SK-N-DZ (cell line): ENCODE measurements at regions not wholly inside any gene's neighbourhood (a gene's known extent, or its start where the extent isn't known, plus 50 kb on each side); places are given as distances from the start of the nearest gene placed in this dataset.
"Not testable (repeated sequence)": the region's sequence is repeated elsewhere in the genome, so short reads cannot be mapped to it uniquely, and the experiment has no call there.

Experiments
- DNase-seq: peaks from one replicate; pipeline ENCODE4 v3.0.0-alpha.2; 2015; ENCODE audit warnings: low spot score

GRCh38 chr2:87075054-87075790 lies 53.6 kb upstream of the PLGLB1 start:
- DNase-seq, result not testable (repeated sequence)

DNA sequence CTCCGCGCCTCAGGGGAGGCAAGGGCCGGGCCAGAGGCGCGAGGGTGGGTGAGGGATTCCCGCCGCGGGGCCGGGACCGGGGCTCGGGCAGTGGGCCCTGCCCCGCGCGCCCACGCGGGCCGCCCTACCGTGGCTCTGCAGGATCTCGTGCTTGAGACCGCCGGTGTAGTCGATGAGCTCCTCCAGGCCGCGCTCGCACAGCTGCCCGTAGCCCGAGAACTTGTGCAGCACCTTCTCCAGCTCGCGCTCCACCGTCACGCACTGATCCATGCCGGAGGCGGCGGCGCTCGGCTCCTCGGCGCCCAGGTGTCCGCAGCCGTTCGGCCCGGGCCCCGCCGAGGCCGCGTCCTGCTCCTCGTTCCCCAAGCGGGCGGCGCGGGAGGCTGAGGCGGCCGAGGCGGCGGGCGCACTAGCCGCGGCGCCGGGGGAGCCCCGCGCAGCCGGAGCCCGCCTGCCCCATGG lies 54.2 kb upstream of the PLGLB1 start:
- DNase-seq, result peak; percentile 18

GRCh38 chr2:87076253-87077123 lies 54.8 kb upstream of the PLGLB1 start:
- DNase-seq, result peak; percentile 87

- DNase-seq, result not testable (repeated sequence)
Measured at GRCh38 chr2:87077124-87077446, 55.4 kb upstream of the PLGLB1 start.

GRCh38 chr2:87081727-87082126 lies 60.1 kb upstream of the PLGLB1 start:
- DNase-seq, result not testable (repeated sequence)

DNA sequence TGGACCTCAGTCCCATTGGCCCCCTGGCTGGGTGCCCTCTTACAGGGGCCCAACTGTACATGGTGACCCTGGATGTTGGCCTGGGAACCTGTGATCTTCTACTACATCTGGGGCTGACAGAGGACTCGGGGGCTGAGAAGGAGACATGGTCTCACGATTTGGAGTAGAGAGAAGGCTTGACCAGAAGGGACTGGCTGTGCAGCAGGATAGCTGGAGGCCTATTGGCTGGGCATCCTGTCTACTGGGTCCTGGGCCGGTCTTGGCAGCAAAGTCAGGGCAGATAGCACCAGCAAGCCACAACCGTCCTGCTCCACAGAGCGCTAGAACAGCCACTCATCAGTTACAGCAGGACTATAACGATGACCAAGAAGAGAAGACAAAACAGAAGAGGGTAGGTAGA lies 66.4 kb upstream of the PLGLB1 start:
- not testable (repeated sequence) for DNase-seq

DNA sequence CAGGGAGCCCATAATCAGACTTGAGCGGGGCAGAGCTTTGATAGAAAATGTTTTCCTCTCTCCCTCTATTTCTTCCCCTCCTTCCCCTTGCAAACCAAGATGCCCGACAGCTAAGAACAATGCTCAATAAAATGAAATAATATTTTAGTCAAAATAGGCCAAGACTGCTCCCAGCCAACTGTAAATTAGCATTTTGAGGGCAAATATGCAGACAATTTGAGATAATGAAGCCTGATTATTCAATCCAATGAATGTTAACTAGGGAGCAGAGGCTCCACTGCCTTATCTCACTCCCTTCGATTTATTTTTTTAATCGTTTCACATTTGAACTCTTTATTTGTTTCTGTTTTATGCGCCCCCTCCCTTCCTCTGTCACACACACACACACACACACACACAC lies 67.8 kb upstream of the PLGLB1 start:
- not testable (repeated sequence) for DNase-seq

GRCh38 chr2:87093252-87093651 lies 71.6 kb upstream of the PLGLB1 start:
- DNase-seq, result not testable (repeated sequence)

DNA sequence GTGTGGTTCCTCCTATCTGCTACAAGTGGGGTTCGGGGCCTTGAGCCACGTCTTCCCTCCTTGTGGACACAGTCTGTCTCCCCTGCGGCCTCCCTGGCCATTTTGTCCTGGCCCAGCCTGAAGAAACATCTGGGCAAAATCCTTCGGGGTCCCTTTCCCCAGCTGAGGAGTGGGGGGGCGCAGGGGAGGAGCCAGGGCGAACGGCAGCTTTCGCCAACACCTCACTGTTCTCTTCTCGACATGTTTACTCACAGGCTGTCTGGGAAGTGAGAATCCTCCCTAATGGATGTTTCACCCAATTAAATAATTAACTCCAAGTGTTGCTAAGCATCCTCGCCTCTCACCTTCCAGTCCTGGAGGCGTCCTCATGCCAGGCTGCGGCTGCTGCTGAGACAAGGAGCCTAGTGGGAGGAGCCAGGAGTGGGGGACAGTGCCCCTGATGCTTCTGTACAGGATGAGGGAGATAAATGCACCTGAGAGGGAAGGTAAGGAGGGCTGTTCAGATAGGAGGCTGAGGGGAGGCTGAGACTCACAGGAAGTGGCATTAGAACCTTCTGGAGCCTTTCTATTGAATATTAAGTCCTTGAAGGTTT lies 72.4 kb upstream of the PLGLB1 start:
- DNase-seq, result not testable (repeated sequence)

- DNase-seq, result not testable (repeated sequence)
Measured at GRCh38 chr2:87095804-87096203, 74.2 kb upstream of the PLGLB1 start.

DNA sequence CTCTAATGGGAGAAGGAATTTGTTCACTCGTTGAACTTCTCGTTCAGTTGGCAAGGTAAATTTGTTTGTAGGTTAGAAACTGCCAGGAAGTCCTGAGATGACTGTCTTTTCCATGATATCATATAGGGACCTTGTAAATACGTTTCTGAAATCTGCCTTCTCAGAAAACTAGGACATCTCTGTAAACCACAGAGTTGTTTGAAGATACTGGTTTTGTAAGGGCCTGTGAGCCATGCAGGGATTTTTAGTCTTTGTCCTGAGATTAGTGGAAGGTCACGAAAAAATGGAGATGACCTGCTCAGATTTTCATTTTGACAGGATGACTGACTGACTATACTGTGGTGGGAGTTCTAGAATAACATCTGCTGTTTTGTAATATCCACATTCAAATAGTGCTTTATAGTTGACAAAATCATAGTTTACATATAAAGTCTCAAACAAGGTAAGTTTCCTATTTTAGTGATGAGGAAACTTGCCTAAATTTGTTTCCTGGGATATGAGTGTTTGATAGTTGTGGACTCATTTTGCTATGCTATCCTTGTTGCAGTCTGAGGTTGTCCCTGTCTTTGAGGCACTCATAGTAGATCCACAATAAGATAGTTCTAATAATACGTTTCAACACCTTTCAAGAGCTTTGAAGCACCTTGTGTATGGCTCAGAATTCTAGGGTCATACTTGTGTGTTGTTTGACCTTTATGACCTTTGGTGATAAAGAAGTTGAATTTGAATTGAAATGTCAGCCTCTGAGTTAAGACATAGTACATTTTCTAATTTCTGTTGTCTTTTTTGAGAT lies 107.3 kb upstream of the PLGLB1 start:
- DNase-seq, result not testable (repeated sequence)

DNA sequence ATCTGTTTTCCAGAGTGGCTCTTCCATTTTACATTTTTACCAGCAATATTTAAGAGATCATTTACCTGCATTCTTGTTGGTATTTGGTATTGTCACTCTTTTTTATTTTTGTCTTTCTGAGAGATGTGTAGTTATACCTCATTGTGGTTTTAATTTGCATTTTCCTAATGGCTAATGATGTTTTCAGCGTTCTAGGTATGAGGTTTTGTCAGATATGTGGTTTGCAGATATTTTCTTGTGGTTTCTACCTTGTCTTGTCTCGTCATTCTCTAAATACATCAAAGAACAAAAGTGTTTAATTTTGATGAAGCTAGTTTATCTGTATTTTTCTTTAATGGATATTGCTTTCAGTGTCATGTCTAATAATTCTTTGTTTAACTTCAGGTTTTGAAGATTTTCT lies 110.9 kb upstream of the PLGLB1 start:
- not testable (repeated sequence) for DNase-seq

GRCh38 chr2:87151835-87152493 lies 130.3 kb upstream of the PLGLB1 start:
- DNase-seq, result not testable (repeated sequence)

DNA sequence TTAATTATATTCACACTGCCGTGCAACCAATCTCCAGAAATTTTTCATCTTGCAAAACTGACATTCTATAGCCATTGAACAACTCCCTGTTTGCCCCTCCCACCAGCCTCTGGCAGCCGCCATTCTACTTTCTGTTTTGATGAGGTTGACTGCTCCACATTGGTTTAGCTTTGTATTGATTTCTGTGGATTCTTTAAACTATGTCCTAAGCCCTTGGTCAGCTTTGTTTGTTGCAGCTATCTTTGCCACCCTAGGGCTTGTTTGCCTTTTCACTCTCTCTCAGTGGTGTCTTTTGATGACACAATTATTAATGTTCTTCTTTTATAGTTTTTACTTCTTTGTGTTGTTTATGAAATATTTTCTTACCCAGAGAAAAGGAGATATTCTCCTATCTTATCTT lies 152.8 kb upstream of the PLGLB1 start:
- not testable (repeated sequence) for DNase-seq

DNA sequence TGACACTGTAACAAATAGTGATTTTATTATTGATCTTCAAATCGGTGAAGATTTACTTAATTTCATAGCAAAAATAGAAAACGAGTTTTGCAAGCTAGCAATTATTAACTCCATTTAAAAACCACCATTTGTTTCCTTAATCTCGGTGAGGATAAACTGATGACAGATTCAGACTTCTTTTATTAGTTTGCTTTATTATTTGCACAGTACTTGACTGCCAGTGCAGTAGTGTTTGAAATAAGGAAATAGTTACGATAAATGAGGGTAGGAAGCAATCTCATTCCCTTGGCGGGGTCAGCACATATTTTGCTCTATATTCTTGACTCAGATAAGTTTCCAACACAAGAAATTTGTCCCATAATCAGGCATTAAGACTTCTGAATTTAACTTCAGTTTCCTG lies 161.7 kb upstream of the PLGLB1 start:
- not testable (repeated sequence) for DNase-seq

- not testable (repeated sequence) for DNase-seq
Measured at GRCh38 chr2:87184260-87184659, 162.6 kb upstream of the PLGLB1 start.

DNA sequence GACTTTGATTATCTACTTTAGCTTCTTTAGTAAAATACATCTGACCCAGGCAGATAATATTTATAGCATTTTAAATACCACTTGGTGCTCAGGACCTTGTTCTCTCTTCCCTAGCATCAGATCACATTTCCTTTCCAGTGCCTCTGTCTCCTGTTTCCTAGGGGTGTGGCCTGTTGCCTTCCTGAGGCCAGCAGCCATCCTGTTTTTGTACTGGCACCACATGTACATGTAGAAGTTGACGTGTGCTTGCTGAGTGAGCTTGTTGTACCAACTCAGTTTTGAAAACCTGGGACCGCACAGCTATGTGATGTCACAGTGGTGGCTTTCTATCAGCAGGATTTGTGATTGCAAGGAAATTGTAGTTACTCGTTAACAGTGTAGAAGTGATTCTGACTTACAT lies 167.6 kb upstream of the PLGLB1 start:
- DNase-seq, result not testable (repeated sequence)

- not testable (repeated sequence) for DNase-seq
Measured at GRCh38 chr2:87193336-87193735, 171.7 kb upstream of the PLGLB1 start.

DNA sequence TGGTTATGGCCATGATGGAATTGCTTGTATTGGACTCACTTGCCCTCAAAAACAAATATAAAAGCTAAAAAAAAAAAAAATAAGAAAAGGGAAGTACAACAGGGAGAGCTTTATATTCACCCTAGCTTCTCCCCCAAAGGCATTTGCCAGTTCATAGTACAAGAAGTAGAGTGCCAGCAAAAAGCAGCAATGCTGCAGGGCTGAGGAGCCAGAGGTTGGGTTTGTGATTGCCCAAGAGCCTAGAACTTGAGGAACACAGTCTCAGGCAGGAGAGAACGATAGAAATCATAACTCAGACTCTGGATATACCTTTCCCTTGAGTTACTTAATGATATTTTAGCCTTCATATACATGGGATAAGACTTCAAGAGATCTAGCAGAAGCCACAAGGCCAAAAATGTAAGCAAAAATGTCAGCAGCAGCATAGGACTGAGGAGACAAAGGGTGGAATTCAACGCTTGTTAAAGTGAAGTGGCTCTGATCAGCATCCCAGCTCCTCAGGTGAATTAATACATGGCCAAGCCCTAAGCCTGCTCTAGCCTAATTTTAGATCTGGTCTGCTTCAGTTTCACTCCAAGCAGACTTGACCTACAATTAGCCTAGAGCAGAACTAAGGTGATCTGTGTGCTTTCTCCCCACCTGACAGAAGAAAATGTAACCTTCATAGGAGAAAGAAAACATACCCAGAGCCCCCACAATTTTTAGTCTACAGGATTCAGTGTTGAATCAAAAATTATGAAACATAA lies 172.8 kb upstream of the PLGLB1 start:
- not testable (repeated sequence) for DNase-seq
